OCI-LY1 (cell line): ENCODE measurements at regions not wholly inside any gene's neighbourhood (a gene's known extent, or its start where the extent isn't known, plus 50 kb on each side); places are given as distances from the start of the nearest gene placed in this dataset.

Source experiments
- H2AFZ ChIP-seq: fragments of 200-600 bp; sonication (generic), shearing (Covaris generic); 2 replicates; pipeline ENCODE4 v1.6.0; 2014; ENCODE audit warnings: antibody characterized with exemption, mild to moderate bottlenecking, low read length
- H3F3A ChIP-seq: fragments of 200-600 bp; sonication (generic), shearing (Covaris generic); 2 replicates; pipeline ENCODE4 v1.6.0; 2014; ENCODE audit warnings: mild to moderate bottlenecking, antibody characterized with exemption, low read length, moderate library complexity; ENCODE audit not compliant: insufficient read depth
- H3K27ac ChIP-seq: fragments of 200-600 bp; sonication (generic); 2 replicates; pipeline ENCODE4 v1.5.1; 2014; ENCODE audit warnings: low read length, mixed run types, mild to moderate bottlenecking, low read depth; ENCODE audit not compliant: poor library complexity, severe bottlenecking
- H3K27me3 ChIP-seq: fragments of 200-600 bp; sonication (generic); 2 replicates; pipeline ENCODE4 v1.6.0; 2014; ENCODE audit warnings: antibody characterized with exemption, mild to moderate bottlenecking, low read length, moderate library complexity; ENCODE audit not compliant: insufficient read depth
- H3K36me3 ChIP-seq: fragments of 200-600 bp; sonication (generic); 2 replicates; pipeline ENCODE4 v1.6.1; 2014; ENCODE audit warnings: mild to moderate bottlenecking, antibody characterized with exemption, low read length, moderate library complexity, mixed read lengths; ENCODE audit not compliant: insufficient read depth
- H3K4me1 ChIP-seq: fragments of 200-600 bp; sonication (generic); 2 replicates; pipeline ENCODE4 v1.5.1; 2014; ENCODE audit warnings: mild to moderate bottlenecking, low read length, moderate library complexity; ENCODE audit not compliant: insufficient read depth, severe bottlenecking
- H3K4me2 ChIP-seq: fragments of 200-600 bp; sonication (generic), shearing (Covaris generic); 2 replicates; pipeline ENCODE4 v1.6.1; 2014; ENCODE audit warnings: low read length
- H3K4me3 ChIP-seq: fragments of 200-600 bp; sonication (generic); 2 replicates; pipeline ENCODE4 v1.5.1; 2014; ENCODE audit warnings: low read length, low read depth, mild to moderate bottlenecking, mixed read lengths; ENCODE audit not compliant: poor library complexity, severe bottlenecking
- H3K79me2 ChIP-seq: fragments of 200-600 bp; shearing (Covaris generic); 2 replicates; pipeline ENCODE4 v1.6.1; 2016; ENCODE audit warnings: mixed run types, low read length, mixed read lengths; ENCODE audit not compliant: insufficient read depth
- H3K9ac ChIP-seq: fragments of 200-600 bp; sonication (generic), shearing (Covaris generic); 2 replicates; pipeline ENCODE4 v1.6.1; 2014; ENCODE audit warnings: mild to moderate bottlenecking, low read length, mixed read lengths
- H3K9me2 ChIP-seq: fragments of 200-600 bp; sonication (generic), shearing (Covaris generic); 2 replicates; pipeline ENCODE4 v1.6.1; 2014; ENCODE audit warnings: low read depth, mild to moderate bottlenecking, low read length, mixed read lengths
- H3K9me3 ChIP-seq: fragments of 200-600 bp; shearing (Covaris generic); 2 replicates; pipeline ENCODE4 v1.6.1; 2014; ENCODE audit warnings: low read length, mixed read lengths
- H4K20me1 ChIP-seq: fragments of 200-600 bp; sonication (generic), shearing (Covaris generic); 2 replicates; pipeline ENCODE4 v1.6.0; 2016; ENCODE audit warnings: mild to moderate bottlenecking, low read length; ENCODE audit not compliant: insufficient read depth
- EZH2 ChIP-seq: fragments of 200-600 bp; sonication (generic), shearing (Covaris generic); IDR thresholded peaks from 2 replicates; pipeline ENCODE4 v1.8.0; 2017; ENCODE audit warnings: borderline replicate concordance, mixed run types, mild to moderate bottlenecking, antibody characterized with exemption, low read length, moderate library complexity, mixed read lengths
- TF ChIP-seq, protein P1 (sequence below): fragments of 200-600 bp; sonication (generic), shearing (Covaris generic); IDR thresholded peaks from 2 replicates; pipeline ENCODE4 v1.5.1; 2017; ENCODE audit warnings: mild to moderate bottlenecking, antibody characterized with exemption, low read length, moderate library complexity, mixed read lengths

DNA sequence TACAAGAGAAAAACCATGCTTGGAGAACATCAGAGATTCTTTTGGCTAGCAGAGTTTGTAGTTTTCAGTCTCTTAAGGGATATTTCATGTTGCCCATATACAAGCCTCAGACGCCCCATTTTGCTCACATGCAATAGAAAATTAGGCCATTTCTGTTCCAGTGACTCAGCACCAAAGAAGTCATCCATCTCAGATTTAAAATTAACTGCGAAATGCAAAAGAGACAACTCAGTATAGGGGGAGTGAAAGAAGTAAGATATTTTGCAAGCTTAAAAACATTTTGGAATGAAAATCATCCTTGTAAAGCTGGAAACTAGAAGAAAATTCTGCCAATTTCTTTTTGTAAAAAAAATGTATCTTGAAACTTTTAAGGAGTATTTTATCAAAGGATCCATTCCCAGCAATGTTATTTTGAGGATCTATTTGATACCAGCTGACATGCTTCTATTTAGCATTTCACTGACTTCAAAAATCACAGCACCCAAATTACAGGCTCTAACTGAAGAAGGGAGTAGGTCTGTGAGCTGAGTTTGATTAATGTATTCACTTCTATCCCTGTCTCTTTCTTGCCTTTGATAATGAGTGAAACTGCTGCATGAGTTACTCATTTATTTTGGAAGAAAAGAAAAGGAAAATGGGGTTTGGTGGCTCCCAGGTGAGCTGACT, 223.7 kb upstream of the SULF2 start:
- Histone ChIP-seq H4K20me1 (no peaks in the 10 kb centered on the region), H3K36me3 (no peaks in the 10 kb centered on the region), H3K27ac (no peak overlapping the region), H3F3A (no peaks in the 10 kb centered on the region), H3K4me1 (no peaks in the 10 kb centered on the region), H3K4me3 (no peak overlapping the region), H3K4me2 (no peak overlapping the region), H3K27me3 (no peaks in the 10 kb centered on the region), H3K79me2 (no peaks in the 10 kb centered on the region), H3K9me3 (no peaks in the 10 kb centered on the region), H2AFZ (no peak overlapping the region), H3K9ac (no peak overlapping the region), H3K9me2 (no peaks in the 10 kb centered on the region)
- TF ChIP-seq, protein P1, sequence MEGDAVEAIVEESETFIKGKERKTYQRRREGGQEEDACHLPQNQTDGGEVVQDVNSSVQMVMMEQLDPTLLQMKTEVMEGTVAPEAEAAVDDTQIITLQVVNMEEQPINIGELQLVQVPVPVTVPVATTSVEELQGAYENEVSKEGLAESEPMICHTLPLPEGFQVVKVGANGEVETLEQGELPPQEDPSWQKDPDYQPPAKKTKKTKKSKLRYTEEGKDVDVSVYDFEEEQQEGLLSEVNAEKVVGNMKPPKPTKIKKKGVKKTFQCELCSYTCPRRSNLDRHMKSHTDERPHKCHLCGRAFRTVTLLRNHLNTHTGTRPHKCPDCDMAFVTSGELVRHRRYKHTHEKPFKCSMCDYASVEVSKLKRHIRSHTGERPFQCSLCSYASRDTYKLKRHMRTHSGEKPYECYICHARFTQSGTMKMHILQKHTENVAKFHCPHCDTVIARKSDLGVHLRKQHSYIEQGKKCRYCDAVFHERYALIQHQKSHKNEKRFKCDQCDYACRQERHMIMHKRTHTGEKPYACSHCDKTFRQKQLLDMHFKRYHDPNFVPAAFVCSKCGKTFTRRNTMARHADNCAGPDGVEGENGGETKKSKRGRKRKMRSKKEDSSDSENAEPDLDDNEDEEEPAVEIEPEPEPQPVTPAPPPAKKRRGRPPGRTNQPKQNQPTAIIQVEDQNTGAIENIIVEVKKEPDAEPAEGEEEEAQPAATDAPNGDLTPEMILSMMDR: no peak
- TF ChIP-seq EZH2: no peak

DNA sequence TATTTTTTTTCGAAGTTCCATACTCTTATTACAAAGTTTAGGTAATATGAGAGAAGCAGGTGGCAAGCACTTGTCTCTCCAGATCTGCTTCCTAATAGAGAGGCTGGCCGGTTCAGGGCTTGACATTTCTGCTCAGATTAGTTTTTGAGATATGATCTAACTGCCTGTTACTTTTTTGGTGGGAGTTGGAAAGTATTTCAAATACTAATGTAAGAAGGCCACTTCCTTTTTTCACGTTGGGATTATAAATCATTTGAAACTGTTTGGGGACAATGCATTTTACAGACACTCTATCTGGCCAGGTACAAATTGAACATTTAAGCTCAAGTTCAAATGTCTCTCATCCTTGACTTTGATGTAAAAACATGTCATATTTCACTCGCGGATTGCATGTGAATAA, 222.1 kb upstream of the SULF2 start:
- no peak for TF ChIP-seq EZH2
- TF ChIP-seq, protein P1: no peak
- Histone ChIP-seq H4K20me1 (no peaks in the 10 kb centered on the region), H3K36me3 (no peaks in the 10 kb centered on the region), H3K9me3 (no peaks in the 10 kb centered on the region), H3K4me3 (no peak overlapping the region), H2AFZ (no peak overlapping the region), H3K27ac (no peak overlapping the region), H3K27me3 (0 out of 2 replicates have a peak, but pooled peaks cover 3% of the 10 kb centered on the region), H3K9ac (no peak overlapping the region), H3K9me2 (no peaks in the 10 kb centered on the region), H3K4me1 (no peaks in the 10 kb centered on the region), H3K79me2 (no peaks in the 10 kb centered on the region), H3F3A (no peaks in the 10 kb centered on the region), H3K4me2 (no peak overlapping the region)

DNA sequence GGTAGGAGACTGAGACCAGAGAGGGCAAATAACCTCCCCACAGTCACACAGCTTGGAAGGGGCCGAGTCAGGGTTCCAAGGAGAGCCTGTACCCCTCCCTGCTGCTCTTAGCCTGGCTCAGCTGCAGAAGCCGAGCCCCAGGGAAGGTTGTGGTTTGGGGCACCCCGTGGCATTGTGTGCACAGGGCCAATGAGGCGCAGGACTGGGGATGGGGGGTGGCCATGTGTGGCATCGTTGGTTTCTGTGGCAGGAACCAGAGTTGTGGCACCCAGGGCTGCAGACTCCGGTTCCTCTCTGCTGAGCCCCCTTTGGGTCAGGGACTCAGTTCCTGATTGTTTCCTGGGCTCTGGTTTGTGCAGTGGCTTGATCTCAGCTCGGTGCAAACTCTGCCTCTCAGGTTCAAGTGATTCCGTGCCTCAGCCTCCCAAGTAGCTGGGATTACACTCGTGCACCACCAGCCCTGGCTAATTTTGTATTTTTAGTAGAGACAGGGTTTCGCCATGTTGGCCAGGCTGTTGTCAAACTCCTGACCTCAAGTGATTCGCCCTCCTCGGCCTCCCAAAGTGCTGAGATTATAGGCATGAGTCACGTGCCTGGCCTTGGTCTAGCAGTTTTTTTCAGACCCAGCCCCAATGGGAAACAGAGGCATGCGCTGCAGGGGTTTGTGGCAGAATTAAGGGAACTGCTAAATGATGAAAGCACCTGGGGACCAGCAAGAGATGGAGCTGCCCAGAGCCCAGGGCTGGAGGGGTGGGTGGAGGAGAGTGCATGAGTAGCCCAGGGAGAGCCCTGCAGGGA, 221.0 kb upstream of the SULF2 start:
- H4K20me1 ChIP-seq: no peaks in the 10 kb centered on the region

More for the DNA sequence above, 221.0 kb upstream of the SULF2 start:
- no peak overlapping the region for H3K27ac ChIP-seq
- H3K9me2 ChIP-seq: no peaks in the 10 kb centered on the region
- no peak overlapping the region for H3K9ac ChIP-seq
- H3K4me3 ChIP-seq: no peak overlapping the region
- H2AFZ ChIP-seq: no peak overlapping the region
- no peaks in the 10 kb centered on the region for H3K9me3 ChIP-seq
- no peak for TF ChIP-seq EZH2
- TF ChIP-seq, protein P1: no peak
- H3K4me1 ChIP-seq: no peaks in the 10 kb centered on the region
- 0 out of 2 replicates have a peak, but pooled peaks cover 3% of the 10 kb centered on the region for H3K27me3 ChIP-seq
- no peaks in the 10 kb centered on the region for H3K79me2 ChIP-seq
- H3K4me2 ChIP-seq: no peak overlapping the region
- no peaks in the 10 kb centered on the region for H3K36me3 ChIP-seq
- H3F3A ChIP-seq: no peaks in the 10 kb centered on the region
